GM12864 (cell line): ENCODE measurements at regions not wholly inside any gene's neighbourhood (a gene's known extent, or its start where the extent isn't known, plus 50 kb on each side); places are given as distances from the start of the nearest gene placed in this dataset.
"Not testable (repeated sequence)": the region's sequence is repeated elsewhere in the genome, so short reads cannot be mapped to it uniquely, and the experiment has no call there.

Source experiments
- DNase-seq: peaks from one replicate; pipeline ENCODE4 v3.0.0-alpha.2; 2011; ENCODE audit warnings: low read depth
- H3K4me3 ChIP-seq: 2 replicates; pipeline ENCODE4 v1.5.1; 2011; ENCODE audit warnings: mild to moderate bottlenecking, low read depth, low read length, control low read depth
- TF ChIP-seq, protein P1 (sequence below): IDR thresholded peaks from 2 replicates; pipeline ENCODE4 v1.5.1; 2011; ENCODE audit warnings: low read depth, mild to moderate bottlenecking, moderate library complexity, low read length, control low read depth, inconsistent platforms; ENCODE audit errors: missing control alignments

DNA sequence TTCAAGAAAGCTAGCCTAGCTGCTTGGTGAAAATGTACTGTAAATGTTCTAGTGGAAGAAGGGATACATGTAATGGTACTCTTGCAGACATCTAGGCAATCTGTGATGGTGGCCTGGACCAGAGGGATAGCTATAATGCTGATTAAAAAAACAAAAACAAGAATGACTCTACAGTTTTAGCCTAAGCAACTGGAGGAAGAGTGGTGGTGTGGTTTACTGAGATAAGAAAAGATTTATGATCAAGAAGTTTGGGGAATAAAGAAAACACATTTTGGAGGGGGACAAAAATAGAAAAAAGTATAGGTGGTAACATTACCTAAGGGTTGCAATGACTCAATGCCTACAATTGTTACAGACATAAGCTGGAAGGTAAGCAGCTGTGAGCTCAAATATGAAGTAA, 1080.7 kb upstream of the CELF4 start:
- TF ChIP-seq, protein P1, sequence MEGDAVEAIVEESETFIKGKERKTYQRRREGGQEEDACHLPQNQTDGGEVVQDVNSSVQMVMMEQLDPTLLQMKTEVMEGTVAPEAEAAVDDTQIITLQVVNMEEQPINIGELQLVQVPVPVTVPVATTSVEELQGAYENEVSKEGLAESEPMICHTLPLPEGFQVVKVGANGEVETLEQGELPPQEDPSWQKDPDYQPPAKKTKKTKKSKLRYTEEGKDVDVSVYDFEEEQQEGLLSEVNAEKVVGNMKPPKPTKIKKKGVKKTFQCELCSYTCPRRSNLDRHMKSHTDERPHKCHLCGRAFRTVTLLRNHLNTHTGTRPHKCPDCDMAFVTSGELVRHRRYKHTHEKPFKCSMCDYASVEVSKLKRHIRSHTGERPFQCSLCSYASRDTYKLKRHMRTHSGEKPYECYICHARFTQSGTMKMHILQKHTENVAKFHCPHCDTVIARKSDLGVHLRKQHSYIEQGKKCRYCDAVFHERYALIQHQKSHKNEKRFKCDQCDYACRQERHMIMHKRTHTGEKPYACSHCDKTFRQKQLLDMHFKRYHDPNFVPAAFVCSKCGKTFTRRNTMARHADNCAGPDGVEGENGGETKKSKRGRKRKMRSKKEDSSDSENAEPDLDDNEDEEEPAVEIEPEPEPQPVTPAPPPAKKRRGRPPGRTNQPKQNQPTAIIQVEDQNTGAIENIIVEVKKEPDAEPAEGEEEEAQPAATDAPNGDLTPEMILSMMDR, result no peak
- DNase-seq, result no peak
- no peak overlapping the region for H3K4me3 ChIP-seq

DNA sequence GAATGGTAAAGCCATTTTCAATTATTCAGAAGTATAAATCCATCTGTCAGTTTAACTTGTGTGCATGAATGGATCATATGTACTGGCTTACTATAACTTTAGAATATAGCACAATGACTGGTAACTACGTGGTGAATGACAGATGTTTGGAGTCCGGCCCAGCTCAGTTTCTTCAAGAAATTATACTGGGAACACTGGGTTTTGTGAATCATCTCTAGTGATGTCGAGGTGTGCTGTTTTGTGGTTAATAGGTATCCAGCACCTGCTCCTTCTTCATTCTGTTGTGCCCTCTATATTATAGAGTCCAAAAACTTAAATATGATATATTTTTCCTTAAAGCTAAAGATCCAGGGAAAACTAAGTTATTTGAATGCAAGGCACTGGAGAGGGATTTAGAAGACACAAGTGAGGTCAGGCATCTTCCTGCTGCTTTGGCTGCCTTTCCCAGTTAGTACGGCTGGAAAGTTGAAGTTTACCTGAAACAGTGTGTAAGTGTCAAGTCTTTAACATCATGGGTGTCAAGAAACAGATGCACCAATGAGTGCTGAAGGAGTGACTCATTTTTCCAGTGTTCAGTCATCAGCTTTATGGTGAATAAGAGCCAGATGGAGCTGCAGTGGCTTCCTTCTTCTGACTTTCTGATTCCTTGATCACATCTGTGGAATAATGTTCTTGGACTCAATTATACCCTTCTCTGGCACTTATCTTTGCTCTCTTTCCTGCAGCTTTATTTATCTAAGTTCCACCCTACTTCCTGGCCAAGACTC, 1079.5 kb upstream of the CELF4 start:
- TF ChIP-seq, protein P1, result no peak
- no peak overlapping the region for H3K4me3 ChIP-seq
- DNase-seq, result no peak

DNA sequence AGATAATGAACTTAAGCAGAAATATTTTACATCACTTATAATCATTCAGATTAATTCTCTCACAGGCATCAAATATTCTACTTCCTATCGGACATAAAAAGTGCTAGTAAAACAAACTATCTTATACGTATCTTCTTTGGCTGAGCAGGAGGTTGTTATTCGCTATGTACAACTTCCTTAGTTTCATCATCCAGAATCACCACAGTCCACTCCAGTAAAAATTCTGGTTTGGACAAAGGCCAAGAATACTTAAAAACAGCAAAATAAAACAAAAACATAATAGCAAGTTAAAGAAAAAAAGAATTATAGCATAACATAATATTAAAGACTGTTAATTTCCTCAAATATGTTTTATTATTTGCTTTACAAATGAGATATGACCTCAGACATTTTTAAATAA, 1077.1 kb upstream of the CELF4 start:
- H3K4me3 ChIP-seq, result no peak overlapping the region
- no peak for DNase-seq
- TF ChIP-seq, protein P1, result no peak

DNA sequence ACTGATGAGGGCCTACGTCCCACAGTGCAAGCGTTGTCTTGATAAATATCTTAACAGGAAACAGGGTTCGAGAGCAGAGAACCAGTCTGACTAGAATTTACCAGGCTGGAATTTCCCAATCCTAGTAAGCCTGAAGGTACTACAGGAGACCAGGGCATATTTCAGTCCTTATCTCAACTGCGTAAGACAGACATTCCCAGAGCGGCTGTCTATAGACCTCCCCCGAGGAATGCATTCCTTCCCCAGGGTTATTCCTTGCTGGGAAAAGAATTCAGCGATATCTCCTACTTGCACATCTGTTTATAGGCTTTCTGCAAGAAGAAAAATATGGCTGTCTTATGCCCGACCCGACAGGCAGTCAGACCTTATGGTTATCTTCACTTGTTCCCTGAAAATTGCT, 1074.1 kb upstream of the CELF4 start:
- H3K4me3 ChIP-seq, DNase-seq: not testable (repeated sequence)

DNA sequence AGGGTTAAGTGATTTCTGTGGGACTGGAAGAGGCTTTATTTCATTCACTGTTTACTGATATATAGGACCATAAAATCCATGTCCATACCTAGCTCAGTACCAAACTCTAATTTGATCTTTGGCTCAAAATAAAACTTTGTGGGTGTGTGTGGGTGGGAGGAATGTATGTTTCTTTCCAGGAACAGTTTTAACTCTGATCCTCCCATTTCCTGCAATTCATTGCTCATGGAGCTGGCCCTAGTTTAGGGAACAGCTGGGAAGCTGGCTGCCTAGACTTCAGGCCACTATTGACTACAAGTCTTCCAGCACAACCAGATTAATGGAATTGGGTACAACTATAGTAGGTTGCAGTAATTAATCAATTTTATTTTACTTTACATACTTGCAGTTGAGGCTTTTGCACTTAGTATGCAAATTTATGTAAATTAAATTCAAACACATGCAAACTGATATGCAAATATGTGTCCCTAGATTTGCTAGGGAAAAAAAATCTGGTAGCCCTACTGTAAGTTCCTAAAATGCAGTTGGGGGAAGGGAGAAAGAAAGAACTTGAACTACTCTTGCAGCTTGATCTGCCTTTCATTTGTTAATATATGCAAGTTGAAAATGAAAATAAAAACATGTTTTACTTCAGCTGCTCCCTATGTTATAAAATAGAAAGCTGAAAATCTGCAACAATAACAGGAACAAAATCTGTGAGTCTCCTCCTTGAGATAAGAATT, 1070.3 kb upstream of the CELF4 start:
- H3K4me3 ChIP-seq, result no peak overlapping the region
- DNase-seq, result no peak
- TF ChIP-seq, protein P1, result no peak

DNA sequence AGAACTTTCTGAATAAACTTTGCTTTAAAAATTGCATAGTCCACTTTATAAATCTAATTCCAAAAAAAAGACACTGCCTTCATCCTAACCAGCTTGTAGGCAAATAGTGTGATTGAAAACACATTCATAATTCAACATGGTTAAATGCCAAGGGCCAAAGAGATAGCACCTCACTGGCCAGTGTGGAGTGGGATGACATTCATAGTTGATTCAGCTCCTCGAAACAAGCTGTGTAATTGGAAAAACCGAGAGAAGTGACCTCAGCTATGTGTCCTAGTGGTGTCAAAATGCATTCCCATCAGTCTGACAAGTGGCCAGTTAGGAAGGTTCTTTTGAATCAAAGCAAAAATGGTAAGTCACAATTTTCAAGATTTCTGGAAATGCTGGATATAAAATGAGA, 1068.5 kb upstream of the CELF4 start:
- TF ChIP-seq, protein P1, result no peak
- no peak for DNase-seq
- no peak overlapping the region for H3K4me3 ChIP-seq

DNA sequence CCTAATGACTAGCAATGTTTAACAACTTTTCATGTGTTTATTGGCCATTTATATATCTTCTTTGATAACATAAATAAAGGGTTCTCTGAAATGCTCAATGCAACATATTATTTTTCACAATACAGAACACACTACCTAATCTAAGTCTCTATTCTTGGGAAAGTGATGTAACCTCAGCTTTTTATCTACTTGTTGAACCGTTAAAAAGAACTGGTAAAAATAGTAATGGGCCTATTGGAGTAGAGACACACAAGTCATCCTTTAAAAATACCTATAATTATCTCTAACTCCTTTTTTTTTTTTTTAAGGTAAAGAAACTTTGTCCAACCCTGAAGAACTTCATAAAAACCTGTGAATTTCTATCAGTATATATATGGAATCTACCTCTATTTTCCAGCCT, 1067.7 kb upstream of the CELF4 start:
- no peak overlapping the region for H3K4me3 ChIP-seq
- TF ChIP-seq, protein P1, result no peak
- no peak for DNase-seq
